ENCODE measurements at regions not wholly inside any gene's neighbourhood (a gene's known extent, or its start where the extent isn't known, plus 50 kb on each side); places are given as distances from the start of the nearest gene placed in this dataset.

DNA sequence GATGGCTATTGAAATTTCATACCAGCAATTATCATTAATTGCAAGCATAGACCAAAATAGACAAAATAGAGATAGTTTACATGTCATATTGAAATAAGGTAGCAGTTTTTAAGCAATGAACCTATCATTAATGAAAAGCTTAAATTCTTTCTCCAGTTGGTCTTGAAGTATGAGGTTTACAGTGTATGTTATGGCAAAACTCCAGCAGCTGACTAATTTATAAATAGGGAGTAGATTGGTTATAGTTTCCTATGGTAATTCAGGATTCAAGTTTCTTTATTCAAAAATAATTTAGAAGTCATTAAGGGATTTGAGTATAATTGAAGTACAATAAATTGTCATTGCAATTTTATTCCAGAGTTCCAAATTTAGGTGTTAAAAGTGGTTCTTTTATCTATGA is 69.6 kb upstream of the COL5A2 start:
- H3K27me3 ChIP-seq (replicated peaks; ENCODE audit: insufficient read depth), result no peaks in the 10 kb centered on the region
- peaks cover 30% of the 10 kb centered on the region for H3F3A ChIP-seq (ENCODE audit: insufficient read depth)
- H3K4me1 ChIP-seq (ENCODE audit: insufficient read depth), result peaks cover 37% of the 10 kb centered on the region
- no peaks in the 10 kb centered on the region for H3K79me2 ChIP-seq (ENCODE audit: insufficient read depth)
- H4K20me1 ChIP-seq (ENCODE audit: insufficient read depth), result no peaks in the 10 kb centered on the region
- no peak overlapping the region for H3K4me3 ChIP-seq
- H3K9me2 ChIP-seq (ENCODE audit: insufficient read depth), result no peaks in the 10 kb centered on the region
- no peak overlapping the region for H2AFZ ChIP-seq
- in situ Hi-C loops (cut with MboI), result no loop called here
- DNase-seq, result peak; percentile 73
- H3K4me2 ChIP-seq (ENCODE audit: unreplicated experiment), result no peak overlapping the region
- no peaks in the 10 kb centered on the region for H3K36me3 ChIP-seq (ENCODE audit: low read depth)
- H3K9me3 ChIP-seq (ENCODE audit: low read depth), result no peaks in the 10 kb centered on the region
- TF ChIP-seq EZH2phosphoT487 (IDR thresholded peaks at IDR 0.05; ENCODE audit: insufficient read depth, low read depth) (no peak), EZH2 (IDR thresholded peaks at IDR 0.05; ENCODE audit: insufficient read depth, poor library complexity, severe bottlenecking) (no peak)
- no peak overlapping the region for H3K9ac ChIP-seq
- no peak overlapping the region for H3K27ac ChIP-seq

DNA sequence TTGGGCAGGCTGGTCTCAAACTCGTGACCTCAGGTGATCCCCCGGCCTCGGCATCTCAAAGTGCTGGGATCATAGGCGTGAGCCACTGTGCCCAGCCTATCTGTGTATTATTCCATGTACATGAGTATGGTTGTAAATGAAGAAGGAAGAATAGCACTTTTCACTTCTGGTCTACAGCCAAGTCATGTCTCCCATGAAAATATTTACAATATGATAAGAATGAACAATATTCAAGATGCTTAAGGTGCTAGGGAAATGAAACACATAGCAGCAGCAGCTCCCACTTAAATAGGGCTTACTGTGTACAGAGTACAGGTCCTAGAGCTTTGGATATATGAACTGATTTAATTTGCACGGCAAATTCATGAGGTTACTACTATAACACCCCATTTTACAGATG is 70.3 kb upstream of the COL5A2 start:
- in situ Hi-C loops (cut with MboI), result no loop called here
- no peak for TF ChIP-seq EZH2phosphoT487 (IDR thresholded peaks at IDR 0.05; ENCODE audit: insufficient read depth, low read depth)
- TF ChIP-seq EZH2 (IDR thresholded peaks at IDR 0.05; ENCODE audit: insufficient read depth, poor library complexity, severe bottlenecking), result no peak
- WGBS, 2 experiments (ENCODE audit: low coverage in 1 of 2, low lambda C conversion rate in 2 of 2, missing lambda C conversion rate in 2 of 2), result 97% methylated on average over 5 of the region's 5 CpGs
- H3K79me2 ChIP-seq (ENCODE audit: insufficient read depth), result no peaks in the 10 kb centered on the region
- H3K9me2 ChIP-seq (ENCODE audit: insufficient read depth), result no peaks in the 10 kb centered on the region
- no peak overlapping the region for H2AFZ ChIP-seq
- H3K4me1 ChIP-seq (ENCODE audit: insufficient read depth), result peaks cover 45% of the 10 kb centered on the region
- H3K27me3 ChIP-seq (replicated peaks; ENCODE audit: insufficient read depth), result no peaks in the 10 kb centered on the region
- no peak overlapping the region for H3K9ac ChIP-seq
- peaks cover 37% of the 10 kb centered on the region for H3F3A ChIP-seq (ENCODE audit: insufficient read depth)
- no peaks in the 10 kb centered on the region for H3K9me3 ChIP-seq (ENCODE audit: low read depth)
- H3K4me2 ChIP-seq (ENCODE audit: unreplicated experiment), result no peak overlapping the region
- H3K27ac ChIP-seq, result no peak overlapping the region
- DNase-seq, result no peak
- no peak overlapping the region for H3K4me3 ChIP-seq
- no peaks in the 10 kb centered on the region for H3K36me3 ChIP-seq (ENCODE audit: low read depth)
- H4K20me1 ChIP-seq (ENCODE audit: insufficient read depth), result no peaks in the 10 kb centered on the region

- H3K79me2 ChIP-seq (ENCODE audit: insufficient read depth), result no peaks in the 10 kb centered on the region
- peak overlapping the region; percentile 96 for H3K27ac ChIP-seq
- H3K4me2 ChIP-seq (ENCODE audit: unreplicated experiment), result peak overlapping the region; percentile 75
- WGBS, 2 experiments (ENCODE audit: low coverage in 1 of 2, low lambda C conversion rate in 2 of 2, missing lambda C conversion rate in 2 of 2), result 24 to 29% methylated on average over 6 of the region's 6 CpGs
- H3F3A ChIP-seq (ENCODE audit: insufficient read depth), result peaks cover 40% of the 10 kb centered on the region
- TF ChIP-seq EZH2phosphoT487 (IDR thresholded peaks at IDR 0.05; ENCODE audit: insufficient read depth, low read depth) (0 out of 2 replicates have a peak, but pooled peaks have one; percentile 43), EZH2 (IDR thresholded peaks at IDR 0.05; ENCODE audit: insufficient read depth, poor library complexity, severe bottlenecking) (no peak)
- H3K4me1 ChIP-seq (ENCODE audit: insufficient read depth), result peaks cover 50% of the 10 kb centered on the region
- no peaks in the 10 kb centered on the region for H3K36me3 ChIP-seq (ENCODE audit: low read depth)
- H3K4me3 ChIP-seq, result peak overlapping the region; percentile 57
- in situ Hi-C loops (cut with MboI), result no loop called here
- H2AFZ ChIP-seq, result no peak overlapping the region
- H4K20me1 ChIP-seq (ENCODE audit: insufficient read depth), result no peaks in the 10 kb centered on the region
- no peaks in the 10 kb centered on the region for H3K9me2 ChIP-seq (ENCODE audit: insufficient read depth)
- H3K9ac ChIP-seq, result peak overlapping the region; percentile 74
- H3K27me3 ChIP-seq (replicated peaks; ENCODE audit: insufficient read depth), result no peaks in the 10 kb centered on the region
- peak; percentile 72 for DNase-seq
- no peaks in the 10 kb centered on the region for H3K9me3 ChIP-seq (ENCODE audit: low read depth)
Observed at GRCh38 chr2:189252991-189253675, 73.6 kb upstream of the COL5A2 start.

- no peaks in the 10 kb centered on the region for H3K36me3 ChIP-seq (ENCODE audit: low read depth)
- 0 out of 2 replicates have a peak overlapping the region, but pooled peaks have one; percentile 31 for H2AFZ ChIP-seq
- DNase-seq, result peak; percentile 62
- H3K9ac ChIP-seq, result peak overlapping the region; percentile 74
- TF ChIP-seq EZH2phosphoT487 (IDR thresholded peaks at IDR 0.05; ENCODE audit: insufficient read depth, low read depth), result no peak
- no peak for TF ChIP-seq EZH2 (IDR thresholded peaks at IDR 0.05; ENCODE audit: insufficient read depth, poor library complexity, severe bottlenecking)
- peaks cover 33% of the 10 kb centered on the region for H3F3A ChIP-seq (ENCODE audit: insufficient read depth)
- in situ Hi-C loops (cut with MboI), result no loop called here
- peak overlapping the region; percentile 75 for H3K4me2 ChIP-seq (ENCODE audit: unreplicated experiment)
- H3K9me2 ChIP-seq (ENCODE audit: insufficient read depth), result no peaks in the 10 kb centered on the region
- peaks cover 43% of the 10 kb centered on the region for H3K4me1 ChIP-seq (ENCODE audit: insufficient read depth)
- no peaks in the 10 kb centered on the region for H3K79me2 ChIP-seq (ENCODE audit: insufficient read depth)
- H4K20me1 ChIP-seq (ENCODE audit: insufficient read depth), result no peaks in the 10 kb centered on the region
- H3K9me3 ChIP-seq (ENCODE audit: low read depth), result no peaks in the 10 kb centered on the region
- peak overlapping the region; percentile 57 for H3K4me3 ChIP-seq
- no peaks in the 10 kb centered on the region for H3K27me3 ChIP-seq (replicated peaks; ENCODE audit: insufficient read depth)
- peak overlapping the region; percentile 96 for H3K27ac ChIP-seq
Observed at GRCh38 chr2:189253836-189254235, 74.3 kb upstream of the COL5A2 start.

All from GM23248 (cell line).